ENCODE measurements at regions not wholly inside any gene's neighbourhood (a gene's known extent, or its start where the extent isn't known, plus 50 kb on each side); places are given as distances from the start of the nearest gene placed in this dataset.

DNA sequence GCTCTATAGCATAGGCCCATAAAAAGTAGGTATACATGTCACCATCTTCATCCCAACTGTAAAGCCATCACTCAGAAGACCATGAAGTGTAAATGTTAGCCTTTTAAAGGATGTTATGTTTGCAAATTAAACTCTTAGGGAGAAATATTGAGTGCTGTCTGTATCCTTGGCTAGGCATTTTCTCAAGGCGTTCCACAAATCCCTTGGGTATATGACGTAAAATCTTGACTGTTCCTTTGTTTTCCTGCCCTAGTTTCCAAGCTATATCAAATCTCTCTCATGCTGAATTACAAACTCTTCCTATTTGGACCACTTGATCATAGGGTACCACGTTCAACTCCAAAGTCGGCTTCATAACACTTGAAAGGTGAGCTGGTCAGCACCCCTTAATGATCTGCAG, 486.2 kb downstream of the HDGFL1 start:
- peak; percentile 9 for DNase-seq (ENCODE audit: low read depth)

DNA sequence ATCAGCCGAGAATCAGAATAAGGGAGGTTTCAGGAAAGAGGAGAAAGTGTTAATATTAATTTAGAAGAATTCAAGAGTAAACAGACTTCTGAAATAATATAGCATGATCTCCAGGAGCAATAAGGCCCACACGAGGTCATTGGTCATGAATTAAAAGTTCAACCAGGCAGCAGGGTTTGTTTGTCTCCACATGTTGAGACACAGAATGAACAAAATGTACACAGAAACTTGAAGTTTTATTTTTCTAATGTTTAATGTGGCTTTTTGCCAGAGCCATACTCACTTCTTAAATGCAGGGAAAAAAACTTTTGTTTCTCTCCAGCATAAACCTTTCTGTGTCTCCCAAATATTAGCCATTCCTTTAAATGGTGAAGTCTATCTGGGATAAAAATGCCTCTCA, 504.5 kb downstream of the HDGFL1 start:
- no peak for DNase-seq (ENCODE audit: low read depth)
- H3K4me3 ChIP-seq (replicated peaks; ENCODE audit: low read depth, low read length) = no peak overlapping the region
- TF ChIP-seq, protein P1, sequence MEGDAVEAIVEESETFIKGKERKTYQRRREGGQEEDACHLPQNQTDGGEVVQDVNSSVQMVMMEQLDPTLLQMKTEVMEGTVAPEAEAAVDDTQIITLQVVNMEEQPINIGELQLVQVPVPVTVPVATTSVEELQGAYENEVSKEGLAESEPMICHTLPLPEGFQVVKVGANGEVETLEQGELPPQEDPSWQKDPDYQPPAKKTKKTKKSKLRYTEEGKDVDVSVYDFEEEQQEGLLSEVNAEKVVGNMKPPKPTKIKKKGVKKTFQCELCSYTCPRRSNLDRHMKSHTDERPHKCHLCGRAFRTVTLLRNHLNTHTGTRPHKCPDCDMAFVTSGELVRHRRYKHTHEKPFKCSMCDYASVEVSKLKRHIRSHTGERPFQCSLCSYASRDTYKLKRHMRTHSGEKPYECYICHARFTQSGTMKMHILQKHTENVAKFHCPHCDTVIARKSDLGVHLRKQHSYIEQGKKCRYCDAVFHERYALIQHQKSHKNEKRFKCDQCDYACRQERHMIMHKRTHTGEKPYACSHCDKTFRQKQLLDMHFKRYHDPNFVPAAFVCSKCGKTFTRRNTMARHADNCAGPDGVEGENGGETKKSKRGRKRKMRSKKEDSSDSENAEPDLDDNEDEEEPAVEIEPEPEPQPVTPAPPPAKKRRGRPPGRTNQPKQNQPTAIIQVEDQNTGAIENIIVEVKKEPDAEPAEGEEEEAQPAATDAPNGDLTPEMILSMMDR (IDR thresholded peaks at IDR 0.05; ENCODE audit: low read length, missing control alignments) = no peak

More for the DNA sequence above, 486.2 kb downstream of the HDGFL1 start:
- H3K4me3 ChIP-seq (replicated peaks; ENCODE audit: low read depth, low read length) = no peak overlapping the region
- TF ChIP-seq, protein P1 (IDR thresholded peaks at IDR 0.05; ENCODE audit: low read length, missing control alignments) = no peak

DNA sequence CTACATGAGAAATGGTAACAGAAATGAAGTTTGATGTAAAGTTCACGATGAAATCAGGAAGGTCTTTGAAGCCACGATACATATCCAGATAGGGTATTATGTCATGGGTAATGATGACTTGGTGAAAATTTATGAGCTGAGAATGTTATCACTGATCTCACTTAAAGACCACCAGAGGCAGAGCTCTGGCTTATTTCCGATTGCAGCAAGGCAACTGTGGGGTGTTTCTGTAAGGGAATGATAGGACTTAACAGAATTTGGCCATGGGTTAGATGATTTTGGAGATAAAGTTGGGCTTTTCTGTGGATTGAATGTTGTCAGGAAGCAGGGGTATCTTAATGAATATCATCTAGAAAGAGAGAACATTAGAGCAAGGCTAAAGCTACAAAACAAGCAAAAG, 508.4 kb downstream of the HDGFL1 start:
- no peak overlapping the region for H3K4me3 ChIP-seq (replicated peaks; ENCODE audit: low read depth, low read length)
- no peak for DNase-seq (ENCODE audit: low read depth)
- TF ChIP-seq, protein P1 (IDR thresholded peaks at IDR 0.05; ENCODE audit: low read length, missing control alignments) = no peak

DNA sequence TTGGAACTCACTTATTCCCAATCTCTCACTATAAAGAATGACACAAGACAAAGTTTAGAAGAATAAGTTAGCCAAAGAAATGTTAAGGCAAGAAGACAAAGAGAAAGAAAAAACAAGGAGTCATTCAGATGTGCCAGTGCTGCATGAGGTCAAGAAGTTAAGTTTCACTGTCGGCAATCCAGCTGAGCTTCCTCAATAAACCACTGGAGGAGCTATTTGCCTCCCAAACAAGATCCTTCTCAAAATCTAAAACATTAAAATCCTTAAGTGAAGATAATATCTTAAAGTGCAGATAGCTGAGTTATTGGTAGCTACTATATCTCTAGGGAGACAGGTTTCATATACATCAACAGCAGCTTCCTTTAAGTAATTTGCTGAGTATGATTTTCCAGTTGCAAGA, 512.3 kb downstream of the HDGFL1 start:
- no peak overlapping the region for H3K4me3 ChIP-seq (replicated peaks; ENCODE audit: low read depth, low read length)

GRCh38 chr6:23086100-23086499, 516.7 kb downstream of the HDGFL1 start:
- no peak for DNase-seq (ENCODE audit: low read depth)
- H3K4me3 ChIP-seq (replicated peaks; ENCODE audit: low read depth, low read length) = no peak overlapping the region
- TF ChIP-seq, protein P1 (IDR thresholded peaks at IDR 0.05; ENCODE audit: low read length, missing control alignments) = no peak

More for the DNA sequence above, 512.3 kb downstream of the HDGFL1 start:
- TF ChIP-seq, protein P1 (IDR thresholded peaks at IDR 0.05; ENCODE audit: low read length, missing control alignments) = peak; percentile 27
- DNase-seq (ENCODE audit: low read depth) = no peak

GRCh38 chr6:23087471-23087870, 518.1 kb downstream of the HDGFL1 start:
- TF ChIP-seq, protein P1 (IDR thresholded peaks at IDR 0.05; ENCODE audit: low read length, missing control alignments) = no peak
- DNase-seq (ENCODE audit: low read depth) = no peak
- no peak overlapping the region for H3K4me3 ChIP-seq (replicated peaks; ENCODE audit: low read depth, low read length)

GRCh38 chr6:23088761-23089160, 519.4 kb downstream of the HDGFL1 start:
- DNase-seq (ENCODE audit: low read depth) = no peak
- TF ChIP-seq, protein P1 (IDR thresholded peaks at IDR 0.05; ENCODE audit: low read length, missing control alignments) = no peak
- no peak overlapping the region for H3K4me3 ChIP-seq (replicated peaks; ENCODE audit: low read depth, low read length)

All from fibroblast of pulmonary artery (primary cell).